CD4-positive, alpha-beta T cell treated with Interleukin-17A for 1 hour (primary cell): ENCODE measurements at regions not wholly inside any gene's neighbourhood (a gene's known extent, or its start where the extent isn't known, plus 50 kb on each side); places are given as distances from the start of the nearest gene placed in this dataset.
"Not testable (repeated sequence)": the region's sequence is repeated elsewhere in the genome, so short reads cannot be mapped to it uniquely, and the experiment has no call there.

Experiments used
- DNase-seq: peaks from one replicate; pipeline ENCODE4 v3.0.0-alpha.2; 2020

- no peak for DNase-seq
These were observed 56.4 kb downstream of the FOXF2 start for GRCh38 chr6:1445650-1446330.

- no peak for DNase-seq
These were observed 60.5 kb downstream of the FOXF2 start for GRCh38 chr6:1449896-1450295.

- no peak for DNase-seq
These were observed 63.6 kb downstream of the FOXF2 start for GRCh38 chr6:1453024-1453423.

- DNase-seq: not testable (repeated sequence)
These were observed 67.4 kb downstream of the FOXF2 start for GRCh38 chr6:1456816-1457215.

GRCh38 chr6:1461207-1461606 lies 71.8 kb downstream of the FOXF2 start:
- no peak for DNase-seq

GRCh38 chr6:1461736-1462135 lies 72.4 kb downstream of the FOXF2 start:
- no peak for DNase-seq

GRCh38 chr6:1463275-1463674 lies 73.9 kb downstream of the FOXF2 start:
- no peak for DNase-seq

GRCh38 chr6:1463751-1464426 lies 74.5 kb downstream of the FOXF2 start:
- DNase-seq: no peak

GRCh38 chr6:1464781-1465370 lies 75.5 kb downstream of the FOXF2 start:
- DNase-seq: no peak

GRCh38 chr6:1468126-1468525 lies 78.8 kb downstream of the FOXF2 start:
- DNase-seq: no peak

GRCh38 chr6:1470040-1470439 lies 80.7 kb downstream of the FOXF2 start:
- DNase-seq: no peak

GRCh38 chr6:1472643-1473042 lies 83.3 kb downstream of the FOXF2 start:
- no peak for DNase-seq

GRCh38 chr6:1473166-1473565 lies 83.8 kb downstream of the FOXF2 start:
- DNase-seq: no peak

GRCh38 chr6:1473598-1473997 lies 84.2 kb downstream of the FOXF2 start:
- DNase-seq: no peak

- no peak for DNase-seq
These were observed 84.8 kb downstream of the FOXF2 start for GRCh38 chr6:1474205-1474604.

- no peak for DNase-seq
These were observed 85.8 kb downstream of the FOXF2 start for GRCh38 chr6:1475174-1475573.

GRCh38 chr6:1477432-1478090 lies 88.2 kb downstream of the FOXF2 start:
- no peak for DNase-seq

GRCh38 chr6:1478163-1478826 lies 88.9 kb downstream of the FOXF2 start:
- not testable (repeated sequence) for DNase-seq

GRCh38 chr6:1479095-1479494 lies 89.7 kb downstream of the FOXF2 start:
- DNase-seq: no peak

- DNase-seq: no peak
These were observed 90.3 kb downstream of the FOXF2 start for GRCh38 chr6:1479601-1480221.

GRCh38 chr6:1481286-1481685 lies 91.9 kb downstream of the FOXF2 start:
- no peak for DNase-seq

GRCh38 chr6:1482381-1483166 lies 93.2 kb downstream of the FOXF2 start:
- DNase-seq: no peak
